Aorta (tissue), 5 donors: ENCODE measurements at regions not wholly inside any gene's neighbourhood (a gene's known extent, or its start where the extent isn't known, plus 50 kb on each side); places are given as distances from the start of the nearest gene placed in this dataset.
"Not testable (repeated sequence)": the region's sequence is repeated elsewhere in the genome, so short reads cannot be mapped to it uniquely, and the experiment has no call there.

Experiments used
- ATAC-seq: fragments of 200-7000 bp; cut with Tn5 transposase; one replicate; pipeline ENCODE4 v1.9.1; 2022; ENCODE audit warnings: moderate library complexity; ENCODE audit not compliant: low FRiP score
- DNase-seq, 2 donors: peaks; one replicate each; pipeline ENCODE4 v3.0.0-alpha.2; 2020
- H3K27ac ChIP-seq, 2 donors: one replicate each; pipeline ENCODE4 v1.5.1; 2013; ENCODE audit warnings: low read length in 2 of 2, mild to moderate bottlenecking in 2 of 2, moderate library complexity in 2 of 2, control low read depth in 1 of 2, inconsistent platforms in 1 of 2, low read depth in 1 of 2
- H3K27me3 ChIP-seq, 2 donors: one replicate each; pipeline ENCODE4 v1.6.1; 2013; ENCODE audit warnings: control low read depth in 1 of 2, low read length in 1 of 2, mild to moderate bottlenecking in 1 of 2, moderate library complexity in 1 of 2; ENCODE audit not compliant: insufficient read depth in 2 of 2, control insufficient read depth in 1 of 2
- H3K36me3 ChIP-seq, 2 donors: one replicate each; pipeline ENCODE4 v1.6.1; 2013; ENCODE audit warnings: control low read depth in 1 of 2, low read length in 1 of 2, mild to moderate bottlenecking in 1 of 2; ENCODE audit not compliant: insufficient read depth in 2 of 2, control insufficient read depth in 1 of 2
- H3K4me1 ChIP-seq, 2 donors: one replicate each; pipeline ENCODE4 v1.6.1; 2013; ENCODE audit warnings: low read length in 2 of 2, control low read depth in 1 of 2, mild to moderate bottlenecking in 1 of 2, moderate library complexity in 1 of 2; ENCODE audit not compliant: insufficient read depth in 2 of 2, control insufficient read depth in 1 of 2
- H3K4me3 ChIP-seq, 2 donors: one replicate each; pipeline ENCODE4 v1.5.1; 2013; ENCODE audit warnings: low read length in 2 of 2, control low read depth in 1 of 2, mild to moderate bottlenecking in 1 of 2
- H3K9me3 ChIP-seq: one replicate; pipeline ENCODE4 v1.6.1; 2013; ENCODE audit warnings: mild to moderate bottlenecking, low read length; ENCODE audit not compliant: control insufficient read depth
- WGBS, 2 donors: extraction: QIAGEN DNeasy Blood & Tissue Kit; methylation state at CpG; one replicate each; pipeline ENCODE4 v1.1.7; 2013; 5-methylcytosine and 5-hydroxymethylcytosine counted together
- intact Hi-C, 2 donors: fragments of 100-400 bp; cut with DNase I; formaldehyde crosslinking; loops; one replicate each; pipeline versions ENCODE4 v1.14.2 to v1.15.0; 2022
- donor health status: healthy with polysubstance abuse.
- donor health status: Bipolar disorder and iron deficiency.
- donor health status: DM: no; HTN: no; CAD: no.
- donor health status: DM: no; HTN: no; CAD: no.
- donor health status: DM: yes; HTN: yes; CAD: no.

DNA sequence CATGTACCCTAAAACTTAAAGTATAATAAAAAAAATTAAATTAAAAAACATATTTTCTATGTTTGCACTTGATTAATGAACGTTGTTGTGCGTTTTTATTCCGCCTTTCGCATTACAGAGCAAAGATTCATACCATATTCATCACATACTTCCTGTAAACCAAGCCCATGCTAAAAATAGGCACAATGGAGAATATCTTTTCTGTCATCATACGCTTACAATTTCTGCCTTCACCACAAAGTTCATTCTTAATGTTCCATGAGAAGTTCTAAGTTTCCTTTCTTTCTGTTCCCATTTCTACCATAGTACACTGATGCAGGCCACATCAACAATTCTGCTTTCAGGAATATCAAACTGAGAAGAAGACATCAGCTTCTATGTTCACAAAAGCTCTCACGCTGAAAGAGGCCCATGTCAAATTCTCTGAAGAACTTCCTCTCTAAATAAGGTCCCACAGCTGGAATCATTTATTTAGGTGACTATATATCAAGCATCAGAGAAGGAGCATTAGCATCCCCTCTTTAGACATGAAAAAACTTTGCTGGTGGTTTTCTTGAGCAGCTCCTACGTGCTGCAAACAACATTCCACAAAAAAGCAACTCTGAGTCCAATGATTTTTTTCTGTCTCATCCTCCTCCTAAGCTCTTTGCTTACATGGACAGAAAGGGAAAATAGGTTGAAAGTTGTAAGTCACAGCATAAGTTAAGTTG lies 456.4 kb downstream of the CDH10 start:
- DNase-seq (no peak), ATAC-seq (no peak)
- Histone ChIP-seq H3K4me1 (no peaks in the 10 kb centered on the region), H3K27me3 (no peaks in the 10 kb centered on the region), H3K9me3 (no peaks in the 10 kb centered on the region), H3K27ac (no peak overlapping the region), H3K4me3 (no peak overlapping the region), H3K36me3 (no peaks in the 10 kb centered on the region)
- 61 to 69% methylated on average over 7 of the region's 7 CpGs for WGBS, 2 donors
- intact Hi-C loops = no loop called here

- intact Hi-C loops = no loop called here
- DNase-seq = no peak
- no peaks in the 10 kb centered on the region for H3K27me3 ChIP-seq
- H3K4me1 ChIP-seq = no peaks in the 10 kb centered on the region
- no peaks in the 10 kb centered on the region for H3K9me3 ChIP-seq
- H3K36me3 ChIP-seq = no peaks in the 10 kb centered on the region
- no peak overlapping the region for H3K27ac ChIP-seq
- 76 to 77% methylated on average over 2 of the region's 2 CpGs for WGBS, 2 donors
- no peak overlapping the region for H3K4me3 ChIP-seq
- no peak for ATAC-seq
Measured at GRCh38 chr5:24196789-24197188, 448.0 kb downstream of the CDH10 start.

GRCh38 chr5:24208686-24209106 lies 436.1 kb downstream of the CDH10 start:
- Histone ChIP-seq H3K9me3 (peaks cover 1% of the 10 kb centered on the region), H3K4me3 (no peak overlapping the region), H3K4me1 (no peaks in the 10 kb centered on the region), H3K27me3 (no peaks in the 10 kb centered on the region), H3K27ac (no peak overlapping the region), H3K36me3 (no peaks in the 10 kb centered on the region)
- 16 to 29% methylated on average over 4 of the region's 4 CpGs for WGBS, 2 donors
- no peak for ATAC-seq
- intact Hi-C loops = no loop called here
- DNase-seq = no peak

DNA sequence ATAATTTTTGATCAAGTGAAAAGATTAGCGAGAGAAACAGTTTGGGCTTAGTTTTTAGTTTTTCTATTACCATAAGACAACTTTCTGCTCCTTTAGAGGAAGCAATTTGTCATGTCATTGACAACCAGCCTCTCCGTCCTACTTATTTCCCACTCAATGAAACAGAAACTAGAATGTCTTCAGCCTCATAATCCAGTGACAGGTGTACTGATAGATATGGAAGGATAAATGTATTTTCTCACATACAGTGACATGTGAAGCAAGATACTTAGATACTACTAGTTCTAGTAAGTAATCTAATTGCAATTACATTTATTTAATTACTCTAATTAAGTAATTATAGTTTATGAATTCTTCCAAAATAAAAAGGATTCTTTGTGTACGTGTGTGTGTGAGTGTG lies 429.7 kb downstream of the CDH10 start:
- H3K27me3 ChIP-seq = no peaks in the 10 kb centered on the region
- ATAC-seq = no peak
- H3K9me3 ChIP-seq = no peaks in the 10 kb centered on the region

GRCh38 chr5:24222876-24223275 lies 421.9 kb downstream of the CDH10 start:
- H3K27ac ChIP-seq = no peak overlapping the region
- intact Hi-C loops = no loop called here
- no peaks in the 10 kb centered on the region for H3K36me3 ChIP-seq
- H3K9me3 ChIP-seq = no peaks in the 10 kb centered on the region
- no peak for DNase-seq
- H3K27me3 ChIP-seq = no peaks in the 10 kb centered on the region
- ATAC-seq = no peak
- 73 to 80% methylated on average over 2 of the region's 2 CpGs for WGBS, 2 donors
- H3K4me1 ChIP-seq = no peaks in the 10 kb centered on the region
- no peak overlapping the region for H3K4me3 ChIP-seq

More for the DNA sequence above, 429.7 kb downstream of the CDH10 start:
- DNase-seq = no peak
- WGBS, 2 donors = 63% methylated on average over 3 of the region's 3 CpGs
- H3K36me3 ChIP-seq = no peaks in the 10 kb centered on the region
- no peak overlapping the region for H3K27ac ChIP-seq
- no peak overlapping the region for H3K4me3 ChIP-seq
- intact Hi-C loops = no loop called here
- H3K4me1 ChIP-seq = no peaks in the 10 kb centered on the region

DNA sequence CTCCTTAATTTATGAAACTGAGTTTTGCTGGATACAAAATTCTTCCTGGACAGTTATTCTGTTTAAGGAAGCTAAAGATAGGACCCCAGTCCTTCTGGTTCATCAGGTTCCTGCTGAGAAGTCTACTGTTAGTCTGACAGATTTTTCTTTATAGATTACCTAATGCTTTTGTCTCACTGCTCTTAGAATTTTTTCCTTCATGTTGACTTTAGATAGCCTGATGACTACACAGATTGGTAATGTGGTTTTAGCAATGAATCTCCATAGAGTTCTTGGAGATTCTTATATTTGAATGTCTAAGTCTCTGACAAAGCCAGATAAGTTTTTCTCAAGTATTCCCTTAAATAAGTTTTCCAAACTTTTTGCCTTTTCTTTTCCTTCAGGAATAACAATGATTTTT lies 419.7 kb downstream of the CDH10 start:
- ATAC-seq (no peak), DNase-seq (no peak)
- Histone ChIP-seq H3K4me3 (no peak overlapping the region), H3K9me3 (no peaks in the 10 kb centered on the region), H3K27ac (no peak overlapping the region), H3K4me1 (no peaks in the 10 kb centered on the region), H3K36me3 (no peaks in the 10 kb centered on the region), H3K27me3 (no peaks in the 10 kb centered on the region)
- intact Hi-C loops = no loop called here

- H3K4me3 ChIP-seq = no peak overlapping the region
- ATAC-seq = no peak
- no peaks in the 10 kb centered on the region for H3K36me3 ChIP-seq
- peak in 1 of 2 donors; percentile 44 for DNase-seq
- no peaks in the 10 kb centered on the region for H3K9me3 ChIP-seq
- intact Hi-C loops = no loop called here
- H3K27ac ChIP-seq = no peak overlapping the region
- H3K4me1 ChIP-seq = no peaks in the 10 kb centered on the region
- 70 to 80% methylated on average over 1 of the region's 1 CpG for WGBS, 2 donors
- H3K27me3 ChIP-seq = no peaks in the 10 kb centered on the region
Measured at GRCh38 chr5:24226479-24226878, 418.3 kb downstream of the CDH10 start.

GRCh38 chr5:24227881-24228280 lies 416.9 kb downstream of the CDH10 start:
- 56 to 67% methylated on average over 5 of the region's 5 CpGs for WGBS, 2 donors
- H3K27ac ChIP-seq, H3K9me3 ChIP-seq, ATAC-seq, DNase-seq, H3K27me3 ChIP-seq, H3K36me3 ChIP-seq, H3K4me1 ChIP-seq, intact Hi-C loops, H3K4me3 ChIP-seq: not testable (repeated sequence)

DNA sequence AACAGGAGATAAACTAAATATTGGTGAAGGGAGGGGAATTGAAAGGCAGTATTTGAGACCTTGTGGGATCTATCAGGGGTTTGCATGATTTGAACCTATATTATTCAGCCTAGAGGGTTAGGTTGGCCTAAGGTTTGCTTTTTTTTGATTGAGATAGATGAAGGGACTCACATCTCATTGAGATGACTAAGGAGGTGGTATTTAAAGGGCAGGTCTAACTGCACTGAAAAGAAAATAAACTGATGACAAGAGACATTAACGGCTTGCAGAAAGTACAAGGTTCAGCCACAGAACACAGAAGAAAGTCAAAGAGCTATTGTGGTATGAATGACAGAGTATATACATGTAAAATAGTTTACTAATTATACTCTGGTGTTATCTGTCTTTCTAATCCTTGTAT lies 412.7 kb downstream of the CDH10 start:
- ATAC-seq = no peak
- no peak overlapping the region for H3K4me3 ChIP-seq
- no peaks in the 10 kb centered on the region for H3K9me3 ChIP-seq
- DNase-seq = no peak
- WGBS, 2 donors = 19 to 24% methylated on average over 1 of the region's 1 CpG
- H3K27ac ChIP-seq = no peak overlapping the region
- no peaks in the 10 kb centered on the region for H3K4me1 ChIP-seq
- intact Hi-C loops = no loop called here
- H3K27me3 ChIP-seq = no peaks in the 10 kb centered on the region
- H3K36me3 ChIP-seq = no peaks in the 10 kb centered on the region
